ENCODE measurements at regions not wholly inside any gene's neighbourhood (a gene's known extent, or its start where the extent isn't known, plus 50 kb on each side); places are given as distances from the start of the nearest gene placed in this dataset.
"Not testable (repeated sequence)": the region's sequence is repeated elsewhere in the genome, so short reads cannot be mapped to it uniquely, and the experiment has no call there.

DNA sequence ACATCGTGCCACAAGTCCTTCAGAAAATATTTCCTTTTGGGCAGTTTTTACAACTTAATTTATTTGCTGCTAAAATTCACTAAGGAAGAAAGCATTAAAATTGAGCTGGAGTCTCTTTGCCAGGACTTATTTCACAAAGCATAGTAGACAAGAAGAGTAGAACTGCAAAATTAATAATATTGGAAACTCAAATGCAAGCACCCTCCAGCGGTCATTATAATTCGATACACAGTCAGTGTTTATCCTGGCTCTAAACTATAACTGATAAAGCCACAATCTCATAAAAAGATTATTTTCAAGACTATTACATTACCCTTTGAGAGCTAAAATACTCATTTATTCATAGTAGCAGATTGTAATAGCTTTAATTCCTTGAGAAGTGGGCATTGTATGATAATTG lies 655.4 kb downstream of the RWDD3 start:
- Histone ChIP-seq H3K27me3 (replicated peaks; ENCODE audit: insufficient read depth) (no peaks in the 10 kb centered on the region), H3K4me3 (no peak overlapping the region), H3K9me3 (ENCODE audit: low read depth) (no peaks in the 10 kb centered on the region), H3K79me2 (ENCODE audit: insufficient read depth) (no peaks in the 10 kb centered on the region), H3K9me2 (ENCODE audit: insufficient read depth) (no peaks in the 10 kb centered on the region), H3K36me3 (ENCODE audit: low read depth) (no peaks in the 10 kb centered on the region), H4K20me1 (ENCODE audit: insufficient read depth) (no peaks in the 10 kb centered on the region), H3K27ac (no peak overlapping the region), H3K4me1 (ENCODE audit: insufficient read depth) (no peaks in the 10 kb centered on the region), H3K4me2 (ENCODE audit: unreplicated experiment) (no peak overlapping the region), H3F3A (ENCODE audit: insufficient read depth) (no peaks in the 10 kb centered on the region), H2AFZ (no peak overlapping the region), H3K9ac (no peak overlapping the region)
- no peak for TF ChIP-seq EZH2phosphoT487 (IDR thresholded peaks at IDR 0.05; ENCODE audit: insufficient read depth, low read depth)
- TF ChIP-seq EZH2 (IDR thresholded peaks at IDR 0.05; ENCODE audit: insufficient read depth, poor library complexity, severe bottlenecking): no peak
- 16 to 19% methylated on average over 3 of the region's 3 CpGs for WGBS, 2 experiments (ENCODE audit: low coverage in 1 of 2, low lambda C conversion rate in 2 of 2, missing lambda C conversion rate in 2 of 2)
- in situ Hi-C loops (cut with MboI): no loop called here
- no peak for DNase-seq

DNA sequence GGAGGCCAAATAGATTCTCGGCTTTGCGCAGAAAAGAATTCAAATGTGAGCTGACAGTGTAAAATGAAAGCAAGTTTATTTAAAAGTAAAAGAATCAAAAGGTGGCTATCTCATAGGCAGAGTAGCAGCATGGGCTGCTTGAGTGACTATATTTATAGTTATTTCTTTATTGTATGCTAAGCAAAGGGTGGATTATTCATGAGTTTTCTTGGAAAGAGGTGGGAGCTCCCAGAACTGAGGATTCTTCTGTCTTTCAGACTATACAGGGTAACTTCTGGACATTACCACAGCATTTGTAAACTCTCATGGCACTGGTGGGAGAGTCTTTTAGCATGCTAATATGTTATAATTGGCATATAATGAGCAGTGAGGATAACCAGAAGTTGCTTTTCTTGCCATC lies 659.9 kb downstream of the RWDD3 start:
- DNase-seq: no peak
- Histone ChIP-seq H4K20me1 (ENCODE audit: insufficient read depth) (no peaks in the 10 kb centered on the region), H3K36me3 (ENCODE audit: low read depth) (no peaks in the 10 kb centered on the region), H3F3A (ENCODE audit: insufficient read depth) (no peaks in the 10 kb centered on the region), H2AFZ (no peak overlapping the region), H3K4me1 (ENCODE audit: insufficient read depth) (no peaks in the 10 kb centered on the region), H3K9ac (no peak overlapping the region), H3K4me3 (no peak overlapping the region), H3K27ac (no peak overlapping the region), H3K4me2 (ENCODE audit: unreplicated experiment) (no peak overlapping the region), H3K9me3 (ENCODE audit: low read depth) (no peaks in the 10 kb centered on the region), H3K9me2 (ENCODE audit: insufficient read depth) (no peaks in the 10 kb centered on the region), H3K27me3 (replicated peaks; ENCODE audit: insufficient read depth) (no peaks in the 10 kb centered on the region), H3K79me2 (ENCODE audit: insufficient read depth) (no peaks in the 10 kb centered on the region)
- no peak for TF ChIP-seq EZH2phosphoT487 (IDR thresholded peaks at IDR 0.05; ENCODE audit: insufficient read depth, low read depth)
- no peak for TF ChIP-seq EZH2 (IDR thresholded peaks at IDR 0.05; ENCODE audit: insufficient read depth, poor library complexity, severe bottlenecking)
- in situ Hi-C loops (cut with MboI): no loop called here
- WGBS, 2 experiments (ENCODE audit: low coverage in 1 of 2, low lambda C conversion rate in 2 of 2, missing lambda C conversion rate in 2 of 2): 75 to 93% methylated on average over 2 of the region's 2 CpGs

DNA sequence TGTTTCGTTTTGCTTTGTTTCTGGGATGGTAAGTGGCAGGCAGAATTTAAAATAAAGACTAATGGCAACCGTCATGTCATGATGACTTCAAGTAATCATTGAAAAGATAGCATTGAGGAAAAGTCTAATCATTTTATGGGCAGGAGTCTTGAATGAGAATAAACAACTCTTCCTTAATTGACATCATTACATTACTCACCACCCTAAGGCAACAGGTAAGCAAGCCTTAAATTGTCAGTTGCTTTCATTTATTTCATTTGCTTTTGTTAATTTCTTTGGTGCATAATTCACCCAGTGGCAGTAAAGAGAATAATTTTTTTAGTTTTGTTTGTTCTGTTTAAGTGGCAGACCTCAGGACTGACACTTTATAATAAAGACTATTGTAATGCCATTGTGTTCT lies 669.0 kb downstream of the RWDD3 start:
- DNase-seq: no peak
- TF ChIP-seq EZH2phosphoT487 (IDR thresholded peaks at IDR 0.05; ENCODE audit: insufficient read depth, low read depth): no peak
- no peak for TF ChIP-seq EZH2 (IDR thresholded peaks at IDR 0.05; ENCODE audit: insufficient read depth, poor library complexity, severe bottlenecking)
- no peak overlapping the region for H3K27ac ChIP-seq
- 26 to 31% methylated on average over 2 of the region's 2 CpGs for WGBS, 2 experiments (ENCODE audit: low coverage in 1 of 2, low lambda C conversion rate in 2 of 2, missing lambda C conversion rate in 2 of 2)
- H3K9me2 ChIP-seq (ENCODE audit: insufficient read depth): no peaks in the 10 kb centered on the region
- no peaks in the 10 kb centered on the region for H3F3A ChIP-seq (ENCODE audit: insufficient read depth)
- no peaks in the 10 kb centered on the region for H3K4me1 ChIP-seq (ENCODE audit: insufficient read depth)
- no peaks in the 10 kb centered on the region for H4K20me1 ChIP-seq (ENCODE audit: insufficient read depth)
- H3K4me2 ChIP-seq (ENCODE audit: unreplicated experiment): no peak overlapping the region
- no peak overlapping the region for H3K9ac ChIP-seq
- in situ Hi-C loops (cut with MboI): no loop called here
- no peaks in the 10 kb centered on the region for H3K79me2 ChIP-seq (ENCODE audit: insufficient read depth)
- no peak overlapping the region for H3K4me3 ChIP-seq
- no peaks in the 10 kb centered on the region for H3K9me3 ChIP-seq (ENCODE audit: low read depth)
- no peaks in the 10 kb centered on the region for H3K27me3 ChIP-seq (replicated peaks; ENCODE audit: insufficient read depth)
- no peak overlapping the region for H2AFZ ChIP-seq
- H3K36me3 ChIP-seq (ENCODE audit: low read depth): no peaks in the 10 kb centered on the region

DNA sequence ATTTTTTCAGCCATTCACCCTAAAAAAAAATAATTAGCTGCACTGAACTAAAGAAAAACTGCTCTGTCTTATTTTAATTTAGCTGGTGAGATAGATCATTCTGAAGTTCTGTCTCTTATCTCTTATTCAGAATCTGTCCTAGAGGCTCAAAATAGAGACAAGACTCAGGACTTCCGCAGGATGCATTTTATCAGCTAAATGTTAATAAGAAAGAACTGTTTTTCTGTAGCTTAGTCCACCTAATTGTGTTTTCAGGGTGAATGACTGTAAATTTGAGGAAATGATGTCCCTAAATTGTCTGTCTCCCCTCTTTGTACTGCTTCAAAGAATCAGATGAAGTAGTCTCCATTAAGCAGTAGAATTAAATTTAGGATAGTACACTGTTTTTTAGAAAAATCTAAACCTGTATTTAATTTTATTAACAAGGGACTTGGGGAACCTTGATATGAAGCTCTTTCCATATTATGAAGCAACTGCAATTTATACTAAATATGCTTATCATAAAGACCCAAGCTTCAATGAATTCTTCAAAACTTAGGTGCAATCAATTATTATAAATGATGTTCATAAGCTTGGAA lies 671.9 kb downstream of the RWDD3 start:
- Histone ChIP-seq H3K4me3 (no peak overlapping the region), H4K20me1 (ENCODE audit: insufficient read depth) (no peaks in the 10 kb centered on the region), H3K36me3 (ENCODE audit: low read depth) (no peaks in the 10 kb centered on the region), H3K27ac (no peak overlapping the region), H3K9ac (no peak overlapping the region), H3K27me3 (replicated peaks; ENCODE audit: insufficient read depth) (no peaks in the 10 kb centered on the region), H3K79me2 (ENCODE audit: insufficient read depth) (no peaks in the 10 kb centered on the region), H3K9me3 (ENCODE audit: low read depth) (no peaks in the 10 kb centered on the region), H2AFZ (no peak overlapping the region), H3K4me1 (ENCODE audit: insufficient read depth) (no peaks in the 10 kb centered on the region), H3F3A (ENCODE audit: insufficient read depth) (no peaks in the 10 kb centered on the region), H3K4me2 (ENCODE audit: unreplicated experiment) (no peak overlapping the region), H3K9me2 (ENCODE audit: insufficient read depth) (no peaks in the 10 kb centered on the region)
- DNase-seq: no peak
- 35 to 37% methylated on average over 1 of the region's 1 CpG for WGBS, 2 experiments (ENCODE audit: low coverage in 1 of 2, low lambda C conversion rate in 2 of 2, missing lambda C conversion rate in 2 of 2)
- TF ChIP-seq EZH2phosphoT487 (IDR thresholded peaks at IDR 0.05; ENCODE audit: insufficient read depth, low read depth) (no peak), EZH2 (IDR thresholded peaks at IDR 0.05; ENCODE audit: insufficient read depth, poor library complexity, severe bottlenecking) (no peak)
- in situ Hi-C loops (cut with MboI): no loop called here

DNA sequence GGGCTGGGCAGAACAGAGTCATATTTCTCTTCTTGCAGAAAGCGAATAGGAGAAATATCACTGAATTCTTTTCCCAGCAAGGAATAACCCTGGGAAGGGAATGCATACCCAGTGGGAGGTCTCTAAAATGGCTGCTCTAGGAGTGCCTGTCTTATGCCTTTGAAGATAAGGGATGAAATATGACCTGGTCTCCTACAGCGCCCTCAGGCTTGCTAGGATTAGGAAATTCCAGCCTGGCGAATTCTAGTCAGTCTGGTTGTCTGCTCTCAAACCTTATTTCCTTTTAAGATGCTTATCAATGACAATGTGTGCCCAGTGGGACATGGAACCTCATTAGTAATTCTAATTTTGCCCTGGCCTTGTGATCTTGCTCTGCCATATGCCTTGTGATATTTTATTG lies 677.7 kb downstream of the RWDD3 start:
- H3K27me3 ChIP-seq (replicated peaks; ENCODE audit: insufficient read depth); in situ Hi-C loops (cut with MboI): not testable (repeated sequence)
- 33 to 34% methylated on average over 3 of the region's 3 CpGs for WGBS, 2 experiments (ENCODE audit: low coverage in 1 of 2, low lambda C conversion rate in 2 of 2, missing lambda C conversion rate in 2 of 2)

More for the DNA sequence above, 677.7 kb downstream of the RWDD3 start:
- not testable (repeated sequence) for H2AFZ ChIP-seq; H3K4me3 ChIP-seq; H3K4me1 ChIP-seq (ENCODE audit: insufficient read depth); H3K9me3 ChIP-seq (ENCODE audit: low read depth); H3K36me3 ChIP-seq (ENCODE audit: low read depth); H3K79me2 ChIP-seq (ENCODE audit: insufficient read depth); H3K9ac ChIP-seq; H3K9me2 ChIP-seq (ENCODE audit: insufficient read depth); H3K4me2 ChIP-seq (ENCODE audit: unreplicated experiment); H4K20me1 ChIP-seq (ENCODE audit: insufficient read depth); H3K27ac ChIP-seq; DNase-seq; H3F3A ChIP-seq (ENCODE audit: insufficient read depth)
